ENCODE measurements at regions not wholly inside any gene's neighbourhood (a gene's known extent, or its start where the extent isn't known, plus 50 kb on each side); places are given as distances from the start of the nearest gene placed in this dataset.

GRCh38 chr3:89698208-89698830 lies 590.9 kb downstream of the EPHA3 start (continued):
- TF ChIP-seq ZKSCAN8 (CRISPR knock-in tag; IDR thresholded peaks at IDR 0.05) (no peak), HDGF (IDR thresholded peaks at IDR 0.05) (no peak), SIRT6 (IDR thresholded peaks at IDR 0.05; ENCODE audit: low read depth, low read length) (no peak), ZNF316 (IDR thresholded peaks at IDR 0.05) (no peak), LARP7 (IDR thresholded peaks at IDR 0.05) (no peak), ZNF324 (CRISPR knock-in tag; IDR thresholded peaks at IDR 0.05) (no peak), RFX5 (IDR thresholded peaks at IDR 0.05; ENCODE audit: low read depth, low read length) (no peak), MLLT1 (IDR thresholded peaks at IDR 0.05) (no peak), KLF13 (tag; IDR thresholded peaks at IDR 0.05; ENCODE audit: borderline replicate concordance, low read depth) (no peak)

GRCh38 chr3:89699229-89699628 lies 591.8 kb downstream of the EPHA3 start:
- Histone ChIP-seq H3K79me2 (ENCODE audit: control insufficient read depth, insufficient read depth, low read length) (no peaks in the 10 kb centered on the region), H3K27me3 (ENCODE audit: control insufficient read depth in 2 of 2, insufficient read depth in 2 of 2, low read length in 2 of 2) (no peaks in the 10 kb centered on the region), H3K4me2 (ENCODE audit: insufficient read depth, low read length) (no peak overlapping the region), H3K9me3 (replicated peaks; ENCODE audit: control insufficient read depth, insufficient read depth, low read depth, low read length) (no peaks in the 10 kb centered on the region), H3K4me3 (no peak overlapping the region), H3K27ac (ENCODE audit: extremely low read depth, low read depth, low read length) (no peak overlapping the region), H4K20me1 (replicated peaks; ENCODE audit: control insufficient read depth, insufficient read depth, low read length) (no peaks in the 10 kb centered on the region), H3K36me3 (ENCODE audit: control insufficient read depth, insufficient read depth, low read length) (no peaks in the 10 kb centered on the region), H2AFZ (ENCODE audit: low read depth, low read length) (no peak overlapping the region), H3K4me1 (replicated peaks in 1 of 2; ENCODE audit: control insufficient read depth in 2 of 2, insufficient read depth in 2 of 2, low read length in 2 of 2) (no peaks in the 10 kb centered on the region), H3K9ac (ENCODE audit: insufficient read depth in 1 of 2, low read depth in 2 of 2, low read length in 2 of 2) (no peak overlapping the region), H3K9me1 (ENCODE audit: control insufficient read depth, insufficient read depth, low read length) (no peaks in the 10 kb centered on the region)
- TF ChIP-seq ZBTB33 (CRISPR knock-in tag; IDR thresholded peaks at IDR 0.05) (no peak), HNRNPLL (IDR thresholded peaks at IDR 0.05; ENCODE audit: low read depth, low read length, poor library complexity, severe bottlenecking) (no peak), E2F5 (CRISPR knock-in tag; IDR thresholded peaks at IDR 0.05) (no peak), TFAP4 (CRISPR knock-in tag; IDR thresholded peaks at IDR 0.05; ENCODE audit: borderline replicate concordance) (no peak), POLR2AphosphoS2 (IDR thresholded peaks at IDR 0.05; ENCODE audit: low read length) (no peak)
- no TSS peak for BruUV-seq (replicated peaks)
- intact Hi-C loops (cut with micrococcal nuclease) = loop anchor here (10.0 kb wide), 1 partner anchor 1484 kb away; no protein-coding TSS in a partner anchor
- ATAC-seq (no peak), FAIRE-seq (no peak), DNase-seq (ENCODE audit: extremely low read depth in 1 of 4, low spot score in 3 of 4) (no peak)
- 0% methylated on average over 4 of the region's 4 CpGs for WGBS (ENCODE audit: insufficient coverage, low coverage, missing lambda C conversion rate)
- ChIA-PET CTCF (ENCODE audit: low intra/inter-chr PET ratio) (no interaction called here), POLR2A (no interaction called here)
- in situ Hi-C loops (cut with MboI) = no loop called here
